Fibroblast of lung (primary cell): ENCODE measurements at regions not wholly inside any gene's neighbourhood (a gene's known extent, or its start where the extent isn't known, plus 50 kb on each side); places are given as distances from the start of the nearest gene placed in this dataset.

ENCODE experiments used
- EZH2 ChIP-seq: IDR thresholded peaks from 2 replicates; pipeline ENCODE4 v1.5.1; 2012; ENCODE audit warnings: low read length, control low read depth, mild to moderate bottlenecking; ENCODE audit errors: missing control alignments
- TF ChIP-seq, protein P1 (sequence below), 2 donors: IDR thresholded peaks in 1 of 2; conservative IDR thresholded peaks in 1 of 2; 1 replicate in 1 of 2; 2 replicates in 1 of 2; pipeline ENCODE4 v1.5.1; 2011 to 2012; ENCODE audit warnings: low read length in 2 of 2, control low read depth in 1 of 2, inconsistent platforms in 1 of 2, low read depth in 1 of 2, mild to moderate bottlenecking in 1 of 2

GRCh38 chr3:110139821-110140220 lies 802.5 kb upstream of the DPPA4 start:
- TF ChIP-seq, protein P1, sequence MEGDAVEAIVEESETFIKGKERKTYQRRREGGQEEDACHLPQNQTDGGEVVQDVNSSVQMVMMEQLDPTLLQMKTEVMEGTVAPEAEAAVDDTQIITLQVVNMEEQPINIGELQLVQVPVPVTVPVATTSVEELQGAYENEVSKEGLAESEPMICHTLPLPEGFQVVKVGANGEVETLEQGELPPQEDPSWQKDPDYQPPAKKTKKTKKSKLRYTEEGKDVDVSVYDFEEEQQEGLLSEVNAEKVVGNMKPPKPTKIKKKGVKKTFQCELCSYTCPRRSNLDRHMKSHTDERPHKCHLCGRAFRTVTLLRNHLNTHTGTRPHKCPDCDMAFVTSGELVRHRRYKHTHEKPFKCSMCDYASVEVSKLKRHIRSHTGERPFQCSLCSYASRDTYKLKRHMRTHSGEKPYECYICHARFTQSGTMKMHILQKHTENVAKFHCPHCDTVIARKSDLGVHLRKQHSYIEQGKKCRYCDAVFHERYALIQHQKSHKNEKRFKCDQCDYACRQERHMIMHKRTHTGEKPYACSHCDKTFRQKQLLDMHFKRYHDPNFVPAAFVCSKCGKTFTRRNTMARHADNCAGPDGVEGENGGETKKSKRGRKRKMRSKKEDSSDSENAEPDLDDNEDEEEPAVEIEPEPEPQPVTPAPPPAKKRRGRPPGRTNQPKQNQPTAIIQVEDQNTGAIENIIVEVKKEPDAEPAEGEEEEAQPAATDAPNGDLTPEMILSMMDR (conservative IDR thresholded peaks at IDR 0.05 in 1 of 2, IDR thresholded peaks at IDR 0.05 in 1 of 2; ENCODE audit: low read depth in 1 of 2, low read length in 2 of 2), result no peak
- TF ChIP-seq EZH2, result no peak
